IPS-20b (cell line): ENCODE measurements at regions not wholly inside any gene's neighbourhood (a gene's known extent, or its start where the extent isn't known, plus 50 kb on each side); places are given as distances from the start of the nearest gene placed in this dataset.

Source experiments
- H3K27ac ChIP-seq: one replicate; pipeline ENCODE4 v1.5.1; 2013; ENCODE audit warnings: low read length
- H3K27me3 ChIP-seq: 2 replicates; pipeline ENCODE4 v1.6.1; 2013; ENCODE audit warnings: mild to moderate bottlenecking, low read length, inconsistent platforms; ENCODE audit not compliant: insufficient read depth
- H3K36me3 ChIP-seq: 2 replicates; pipeline ENCODE4 v1.6.1; 2013; ENCODE audit warnings: low read depth, mild to moderate bottlenecking, inconsistent platforms, low read length, moderate library complexity; ENCODE audit not compliant: insufficient read depth
- H3K4me1 ChIP-seq: 2 replicates; pipeline ENCODE4 v1.6.1; 2013; ENCODE audit warnings: mild to moderate bottlenecking, control low read depth, inconsistent platforms, low read length, moderate library complexity; ENCODE audit not compliant: insufficient read depth
- H3K4me3 ChIP-seq: 2 replicates; pipeline ENCODE4 v1.5.1; 2013; ENCODE audit warnings: mild to moderate bottlenecking, low read length, inconsistent platforms
- H3K9ac ChIP-seq: 2 replicates; pipeline ENCODE4 v1.6.1; 2013; ENCODE audit warnings: low read depth, mild to moderate bottlenecking, inconsistent platforms, low read length, moderate library complexity
- H3K9me3 ChIP-seq: 2 replicates; pipeline ENCODE4 v1.6.1; 2013; ENCODE audit warnings: mild to moderate bottlenecking, low read depth, low read length, inconsistent platforms; ENCODE audit not compliant: insufficient read depth

DNA sequence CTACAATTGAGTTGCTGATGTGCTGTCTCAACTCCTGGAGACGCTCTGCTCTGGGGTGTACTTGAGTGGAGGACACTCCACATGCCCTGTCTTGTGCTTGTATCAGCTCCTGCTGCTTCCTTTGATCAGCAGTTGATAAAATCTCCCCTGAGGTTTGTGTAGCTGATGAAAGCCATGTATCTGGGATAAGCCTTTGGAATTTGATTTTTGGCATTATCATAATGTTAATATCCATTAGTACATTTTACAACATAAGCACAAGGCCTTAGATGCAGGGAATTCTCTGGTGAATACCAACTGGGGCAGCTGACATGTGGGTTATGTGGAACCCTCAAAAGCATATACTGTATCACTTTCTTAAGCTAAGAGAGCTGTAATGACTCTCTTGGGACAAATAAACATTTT, 222.7 kb upstream of the ITGA4 start:
- H3K27ac ChIP-seq, result no peak overlapping the region
- H3K9me3 ChIP-seq, result no peaks in the 10 kb centered on the region
- H3K4me3 ChIP-seq, result no peak overlapping the region
- H3K36me3 ChIP-seq, result no peaks in the 10 kb centered on the region
- H3K4me1 ChIP-seq, result no peaks in the 10 kb centered on the region
- H3K27me3 ChIP-seq, result no peaks in the 10 kb centered on the region
- H3K9ac ChIP-seq, result no peak overlapping the region

DNA sequence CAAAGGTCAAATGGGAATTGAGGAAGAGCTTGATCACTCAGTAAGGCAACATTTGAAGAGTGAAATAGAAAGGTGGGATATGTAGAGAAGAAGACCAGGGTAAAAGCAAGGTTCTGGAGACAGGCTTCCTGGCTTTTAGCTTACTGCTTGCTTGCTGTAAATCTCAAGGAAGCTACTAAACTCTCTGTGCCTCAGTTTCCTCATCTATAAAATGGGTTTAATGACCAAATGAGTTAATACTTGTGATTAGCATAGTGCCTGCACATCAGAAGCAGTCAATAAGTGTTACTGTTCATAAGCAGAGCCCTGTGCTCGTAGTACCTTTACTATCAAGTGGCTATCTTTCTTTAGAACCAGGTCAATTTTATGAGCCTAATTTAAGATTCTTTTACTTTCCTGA, 222.2 kb upstream of the ITGA4 start:
- Histone ChIP-seq H3K27ac (no peak overlapping the region), H3K4me1 (no peaks in the 10 kb centered on the region), H3K9me3 (no peaks in the 10 kb centered on the region), H3K4me3 (no peak overlapping the region), H3K27me3 (no peaks in the 10 kb centered on the region), H3K36me3 (no peaks in the 10 kb centered on the region), H3K9ac (no peak overlapping the region)

DNA sequence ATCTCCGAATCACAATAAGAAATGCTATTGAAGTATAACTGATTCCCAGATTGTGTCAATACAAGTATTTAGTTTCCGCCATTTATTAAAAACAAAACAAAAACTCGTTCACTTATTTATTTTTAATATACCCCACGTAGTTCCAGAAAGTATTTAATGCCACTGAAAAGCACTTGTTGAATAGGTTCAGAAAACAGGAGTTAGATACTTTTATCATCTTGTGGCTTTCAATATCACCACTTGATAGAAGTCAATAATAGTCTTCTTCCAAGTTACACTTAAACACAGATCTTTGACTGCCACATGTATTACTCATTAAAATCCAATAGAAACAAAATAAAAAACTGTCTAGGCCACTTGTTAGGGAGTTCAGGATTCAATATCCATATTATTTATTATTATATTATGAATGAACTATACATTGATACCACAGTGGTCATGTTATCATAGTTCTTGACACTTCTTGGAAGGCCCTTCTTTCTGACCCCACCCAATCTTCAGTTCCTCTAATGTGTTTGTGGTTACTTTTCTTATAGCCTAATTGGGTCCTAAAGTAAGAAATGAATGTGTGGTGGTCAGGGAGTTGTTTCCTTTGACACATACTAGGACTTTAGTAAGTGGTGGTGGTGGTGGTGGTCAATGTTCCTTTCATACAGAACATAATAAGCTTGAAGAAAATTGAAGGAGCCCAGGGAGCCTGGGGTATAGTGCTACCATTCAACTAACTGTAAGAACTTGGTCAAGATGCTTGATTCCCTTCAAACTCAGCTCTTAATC, 221.3 kb upstream of the ITGA4 start:
- no peak overlapping the region for H3K27ac ChIP-seq
- H3K27me3 ChIP-seq, result no peaks in the 10 kb centered on the region
- no peaks in the 10 kb centered on the region for H3K9me3 ChIP-seq
- no peak overlapping the region for H3K9ac ChIP-seq
- no peaks in the 10 kb centered on the region for H3K36me3 ChIP-seq
- no peak overlapping the region for H3K4me3 ChIP-seq
- no peaks in the 10 kb centered on the region for H3K4me1 ChIP-seq

DNA sequence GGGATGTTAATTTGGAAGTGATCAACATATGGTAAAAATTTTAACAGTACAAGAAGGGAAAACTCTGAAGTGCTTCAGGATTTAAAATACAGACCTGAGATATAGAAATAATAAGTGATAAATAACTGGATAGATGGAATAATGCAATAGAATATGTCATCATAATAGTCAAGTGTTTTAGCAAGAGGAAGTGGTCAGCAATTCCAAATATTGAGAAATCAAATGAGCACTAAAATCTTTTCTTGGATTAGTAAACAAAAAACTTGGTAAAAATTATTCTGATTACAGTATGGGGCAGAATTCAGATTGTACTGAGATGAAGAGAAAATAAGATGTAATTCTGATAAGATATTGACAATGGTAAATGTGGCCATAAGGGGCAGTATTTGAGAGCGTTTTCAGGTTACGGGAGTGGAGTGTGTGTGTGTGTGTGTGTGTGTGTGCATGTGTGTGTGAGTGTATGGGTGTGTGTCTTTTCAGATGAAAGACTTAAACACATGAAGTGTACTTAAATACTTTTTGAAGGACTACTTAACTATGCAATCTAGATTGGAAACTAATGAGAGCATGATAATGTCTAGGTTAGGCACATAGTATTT, 217.9 kb upstream of the ITGA4 start:
- Histone ChIP-seq H3K27me3 (no peaks in the 10 kb centered on the region), H3K9ac (no peak overlapping the region), H3K9me3 (no peaks in the 10 kb centered on the region), H3K4me1 (no peaks in the 10 kb centered on the region), H3K27ac (no peak overlapping the region), H3K4me3 (no peak overlapping the region), H3K36me3 (no peaks in the 10 kb centered on the region)

DNA sequence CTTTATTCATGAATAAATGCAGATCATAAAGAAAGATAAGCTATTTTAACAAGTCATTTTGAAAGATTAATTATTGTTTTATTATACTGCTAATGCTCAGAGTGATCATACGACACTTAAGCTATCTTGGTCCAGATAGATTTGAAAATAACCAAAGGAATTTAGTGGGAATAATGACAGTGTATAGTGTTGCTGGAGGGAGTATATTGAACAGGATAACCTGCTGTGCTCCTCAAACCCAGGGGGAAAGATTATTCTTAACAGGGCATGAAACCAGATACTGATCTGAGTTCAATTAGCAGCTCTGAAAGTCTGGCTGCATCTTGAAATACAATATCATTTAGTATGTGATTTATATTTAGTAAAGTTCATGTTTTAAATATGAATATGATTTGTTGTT, 216.3 kb upstream of the ITGA4 start:
- no peak overlapping the region for H3K9ac ChIP-seq
- no peaks in the 10 kb centered on the region for H3K27me3 ChIP-seq
- no peak overlapping the region for H3K27ac ChIP-seq
- H3K9me3 ChIP-seq, result no peaks in the 10 kb centered on the region
- no peaks in the 10 kb centered on the region for H3K4me1 ChIP-seq
- H3K36me3 ChIP-seq, result no peaks in the 10 kb centered on the region
- no peak overlapping the region for H3K4me3 ChIP-seq

DNA sequence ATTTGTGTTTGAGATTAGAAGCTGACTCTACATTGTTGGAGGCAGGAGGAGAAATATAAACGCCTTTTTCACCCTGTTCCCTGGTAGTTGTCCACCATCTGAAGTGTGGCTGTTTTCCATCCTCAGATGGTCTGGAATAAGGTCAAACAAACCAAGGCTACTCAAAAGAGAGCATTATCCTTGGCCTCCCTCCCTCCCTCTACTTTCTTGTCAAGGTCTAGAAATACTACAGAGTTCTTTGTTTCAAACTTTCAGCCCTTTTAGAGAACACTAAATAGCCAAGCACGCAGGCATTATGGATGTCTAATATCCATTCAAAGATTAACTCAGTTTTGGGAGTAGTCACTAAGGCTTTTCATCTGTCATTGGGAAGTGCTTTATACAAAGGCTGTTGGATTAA, 215.8 kb upstream of the ITGA4 start:
- Histone ChIP-seq H3K4me3 (no peak overlapping the region), H3K9ac (no peak overlapping the region), H3K36me3 (no peaks in the 10 kb centered on the region), H3K4me1 (no peaks in the 10 kb centered on the region), H3K9me3 (no peaks in the 10 kb centered on the region), H3K27ac (no peak overlapping the region), H3K27me3 (no peaks in the 10 kb centered on the region)

DNA sequence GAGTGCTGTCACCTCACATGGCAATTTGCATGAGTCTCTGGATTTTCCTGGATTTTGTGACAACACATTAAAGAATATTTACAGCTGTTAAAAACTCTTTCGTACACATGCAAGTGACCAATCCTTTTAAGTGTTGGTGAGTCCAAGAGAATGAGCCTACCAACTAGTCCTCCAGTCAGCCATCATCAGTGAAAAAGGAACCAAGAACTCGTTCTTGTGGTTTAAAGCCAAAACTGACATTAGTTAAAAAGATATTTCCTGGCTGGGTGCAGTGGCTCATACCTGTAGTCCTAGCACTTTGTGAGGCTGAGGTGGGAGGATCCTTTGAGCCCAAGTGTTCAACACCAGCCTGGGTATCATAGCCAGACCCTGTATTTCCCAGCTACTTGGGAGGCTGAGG, 215.4 kb upstream of the ITGA4 start:
- Histone ChIP-seq H3K4me1 (no peaks in the 10 kb centered on the region), H3K36me3 (no peaks in the 10 kb centered on the region), H3K9me3 (no peaks in the 10 kb centered on the region), H3K4me3 (no peak overlapping the region), H3K9ac (no peak overlapping the region), H3K27ac (no peak overlapping the region), H3K27me3 (no peaks in the 10 kb centered on the region)

DNA sequence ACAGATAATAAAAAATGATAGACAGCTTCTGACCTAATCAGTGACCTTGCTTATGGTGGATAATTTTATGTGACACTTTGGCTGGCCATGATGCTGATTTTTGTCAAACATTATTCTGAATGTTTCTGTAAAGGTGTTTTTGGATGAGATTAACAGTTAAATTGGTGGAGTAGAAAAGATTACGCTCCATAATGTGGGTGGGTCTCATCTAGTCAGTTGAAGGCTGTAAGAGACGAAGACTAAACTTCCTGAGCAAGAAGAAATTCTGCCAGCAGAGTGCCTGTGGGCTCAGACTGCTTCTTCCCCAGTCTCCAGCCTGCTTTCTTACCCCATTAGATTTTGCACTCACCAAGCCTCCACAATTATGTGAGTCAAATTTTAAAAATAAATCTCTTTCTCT, 214.9 kb upstream of the ITGA4 start:
- Histone ChIP-seq H3K27me3 (no peaks in the 10 kb centered on the region), H3K4me3 (no peak overlapping the region), H3K27ac (no peak overlapping the region), H3K36me3 (no peaks in the 10 kb centered on the region), H3K4me1 (no peaks in the 10 kb centered on the region), H3K9ac (no peak overlapping the region), H3K9me3 (no peaks in the 10 kb centered on the region)

DNA sequence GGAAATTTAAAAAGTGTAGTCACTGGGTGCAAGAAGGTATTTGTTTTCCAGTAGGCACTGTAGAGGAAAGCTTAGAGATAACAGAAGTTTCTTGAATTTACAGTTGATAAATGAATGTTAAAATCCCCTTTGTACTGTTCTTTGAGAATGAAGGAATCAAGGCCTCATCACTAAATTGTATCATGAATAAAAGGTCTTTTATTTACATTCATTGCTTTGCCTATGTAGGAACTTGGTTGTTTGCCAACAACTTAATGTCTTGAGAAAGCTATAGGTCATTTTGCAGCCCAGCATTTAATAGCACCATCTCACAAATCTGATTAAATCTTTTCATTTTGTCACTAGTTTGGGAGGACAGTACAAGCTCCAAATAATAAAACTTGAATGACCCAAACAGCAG, 213.9 kb upstream of the ITGA4 start:
- H3K27me3 ChIP-seq, result no peaks in the 10 kb centered on the region
- no peaks in the 10 kb centered on the region for H3K36me3 ChIP-seq
- H3K27ac ChIP-seq, result no peak overlapping the region
- H3K4me3 ChIP-seq, result no peak overlapping the region
- H3K9ac ChIP-seq, result no peak overlapping the region
- no peaks in the 10 kb centered on the region for H3K4me1 ChIP-seq
- H3K9me3 ChIP-seq, result no peaks in the 10 kb centered on the region

DNA sequence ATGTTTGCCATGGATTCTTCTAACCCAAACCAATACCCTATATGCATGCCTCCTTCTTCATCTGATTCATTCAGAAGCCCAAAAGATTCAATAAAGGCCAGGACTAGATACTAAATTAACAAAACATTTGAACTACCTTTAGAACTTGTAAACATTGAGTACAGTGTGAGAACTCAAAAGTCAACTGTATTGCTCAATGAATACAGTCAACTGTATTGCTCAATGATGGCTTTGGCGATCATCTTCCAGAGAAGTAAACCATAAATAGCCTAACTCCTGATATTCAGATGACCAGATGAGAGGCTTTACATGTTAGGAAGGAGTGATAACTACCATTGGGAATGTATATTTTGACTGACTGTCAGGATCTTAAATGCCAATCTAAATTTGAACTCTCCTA, 206.5 kb upstream of the ITGA4 start:
- no peak overlapping the region for H3K27ac ChIP-seq
- no peaks in the 10 kb centered on the region for H3K27me3 ChIP-seq
- H3K4me3 ChIP-seq, result no peak overlapping the region
- no peaks in the 10 kb centered on the region for H3K9me3 ChIP-seq
- H3K4me1 ChIP-seq, result no peaks in the 10 kb centered on the region
- H3K36me3 ChIP-seq, result no peaks in the 10 kb centered on the region
- no peak overlapping the region for H3K9ac ChIP-seq

DNA sequence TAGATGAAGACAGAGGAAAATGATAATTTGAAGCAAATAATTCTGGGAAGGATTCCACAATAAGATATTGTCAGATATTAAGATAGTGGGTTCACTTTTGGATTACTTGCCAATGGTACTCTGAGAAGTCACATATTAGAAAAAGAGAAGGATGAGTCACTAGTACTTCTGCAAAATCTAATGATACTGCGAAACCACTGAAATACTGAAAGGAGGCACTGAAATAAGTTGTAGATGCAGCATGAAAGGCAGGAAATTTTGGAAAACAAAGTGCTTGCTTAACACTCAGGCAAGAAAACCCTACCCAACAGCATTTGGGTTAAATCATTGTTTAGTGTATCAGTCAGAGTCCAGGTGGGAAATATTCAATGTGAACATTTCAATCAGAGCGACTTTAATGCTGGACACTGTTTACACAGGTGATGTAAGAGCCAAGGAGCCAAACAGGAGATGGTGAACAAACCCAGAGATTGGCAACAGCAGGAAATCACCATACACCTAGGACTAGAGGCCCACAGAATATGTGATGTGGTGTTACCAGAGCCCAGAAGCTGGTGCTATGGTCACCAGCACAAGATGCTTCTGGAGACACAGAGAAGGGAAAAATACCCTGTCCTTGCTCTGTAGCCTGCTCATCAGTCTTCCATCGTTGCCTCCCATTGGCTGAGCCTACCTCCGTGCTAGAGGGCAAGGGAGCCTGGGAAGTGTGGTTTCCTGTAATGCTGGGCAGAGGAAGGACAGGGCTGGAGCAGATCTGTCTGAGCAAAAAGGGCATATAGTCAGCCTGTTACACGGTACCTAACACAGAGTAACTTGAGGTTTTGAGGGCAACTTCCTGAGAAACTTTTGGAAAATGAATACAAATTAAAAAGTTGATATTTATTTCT, 204.7 kb upstream of the ITGA4 start:
- H3K27ac ChIP-seq, result no peak overlapping the region
- no peaks in the 10 kb centered on the region for H3K4me1 ChIP-seq
- H3K9ac ChIP-seq, result no peak overlapping the region
- no peaks in the 10 kb centered on the region for H3K9me3 ChIP-seq
- H3K36me3 ChIP-seq, result no peaks in the 10 kb centered on the region
- H3K27me3 ChIP-seq, result no peaks in the 10 kb centered on the region
- no peak overlapping the region for H3K4me3 ChIP-seq

DNA sequence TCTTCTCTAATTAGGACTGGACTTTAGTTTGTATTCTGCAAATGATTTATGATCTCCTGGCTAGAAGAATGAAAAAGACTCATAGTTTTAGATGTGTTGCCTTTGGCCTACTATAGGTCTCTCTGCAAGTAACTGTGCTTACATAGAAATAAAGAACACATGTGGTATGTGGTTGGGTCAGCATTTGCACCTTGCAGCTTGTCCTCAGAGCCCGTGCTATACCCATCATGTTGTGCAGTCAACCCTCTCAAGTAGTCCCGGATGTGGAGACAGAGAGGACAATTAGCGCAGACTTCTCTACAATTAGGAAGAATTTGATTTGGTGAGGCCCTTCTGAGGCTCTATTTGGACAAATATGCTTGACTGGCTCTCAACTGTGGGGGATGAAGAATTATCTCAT, 203.7 kb upstream of the ITGA4 start:
- no peak overlapping the region for H3K27ac ChIP-seq
- H3K4me1 ChIP-seq, result no peaks in the 10 kb centered on the region
- no peak overlapping the region for H3K4me3 ChIP-seq
- no peaks in the 10 kb centered on the region for H3K9me3 ChIP-seq
- no peaks in the 10 kb centered on the region for H3K36me3 ChIP-seq
- no peak overlapping the region for H3K9ac ChIP-seq
- no peaks in the 10 kb centered on the region for H3K27me3 ChIP-seq
